ENCODE measurements at regions not wholly inside any gene's neighbourhood (a gene's known extent, or its start where the extent isn't known, plus 50 kb on each side); places are given as distances from the start of the nearest gene placed in this dataset.

DNA sequence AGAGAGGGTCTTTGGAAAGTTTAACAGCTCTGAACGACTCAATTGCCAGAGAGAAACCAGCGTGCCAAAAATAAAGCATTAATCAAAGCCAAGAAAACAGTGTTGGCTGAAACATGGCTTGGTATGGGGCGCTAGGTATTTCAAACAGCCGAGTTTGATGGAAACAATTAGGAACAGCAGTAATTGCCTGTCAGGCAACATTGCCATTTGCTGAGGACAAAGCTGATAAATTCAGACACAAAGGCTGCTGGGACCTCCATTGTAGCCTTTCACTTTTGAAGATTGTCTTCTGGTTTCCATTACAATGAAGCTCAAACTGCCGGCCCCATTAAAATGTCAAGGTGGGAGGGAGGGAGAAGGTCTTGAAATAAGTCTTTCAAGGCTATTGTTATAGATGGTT, 125.4 kb upstream of the SPDL1 start:
- TF ChIP-seq CTCF (conservative IDR thresholded peaks at IDR 0.05; ENCODE audit: low read depth, low read length): no peak
- TF ChIP-seq EZH2 (IDR thresholded peaks at IDR 0.05; ENCODE audit: borderline replicate concordance, low read depth, low read length, poor library complexity, severe bottlenecking): no peak

Data from A673 (cell line).